Body of pancreas (tissue), 4 donors: ENCODE measurements at regions not wholly inside any gene's neighbourhood (a gene's known extent, or its start where the extent isn't known, plus 50 kb on each side); places are given as distances from the start of the nearest gene placed in this dataset.

Experiments
- POLR2A ChIP-seq, 3 donors: fragments of 450-650 bp; IDR thresholded peaks; one replicate each; pipeline ENCODE4 v1.6.1; 2016; ENCODE audit warnings: antibody characterized with exemption in 3 of 3, mild to moderate bottlenecking in 2 of 3
- TF ChIP-seq, protein P1 (sequence below), 7 experiments: fragments of 450-650 bp in 4 of 7; fragments of 200-600 bp in 3 of 7; sonication (generic) in 3 of 7; IDR thresholded peaks; one replicate each; pipeline ENCODE4 v1.5.1; 2016 to 2019; ENCODE audit warnings: antibody characterized with exemption in 7 of 7

DNA sequence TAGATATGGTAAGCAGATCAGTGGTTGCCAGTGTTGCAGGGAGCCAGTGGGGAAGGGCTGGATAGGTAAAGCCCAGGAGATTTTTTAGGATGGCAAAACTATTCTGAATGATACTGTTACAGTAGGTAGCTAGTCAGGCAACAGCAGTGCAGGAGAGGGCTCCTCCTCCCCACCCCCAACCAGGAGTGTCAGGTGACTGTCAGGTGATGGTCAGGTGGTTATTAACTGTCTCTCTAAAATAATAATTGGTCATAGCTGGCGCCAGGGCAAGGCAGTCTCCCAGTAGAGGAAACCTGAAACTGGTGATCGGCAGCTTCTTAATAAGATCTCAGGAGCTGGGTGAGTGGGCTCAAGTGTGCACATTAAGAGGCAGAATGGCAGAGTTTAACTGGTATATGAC is 201.6 kb upstream of the PARD3B start:
- TF ChIP-seq, protein P1, sequence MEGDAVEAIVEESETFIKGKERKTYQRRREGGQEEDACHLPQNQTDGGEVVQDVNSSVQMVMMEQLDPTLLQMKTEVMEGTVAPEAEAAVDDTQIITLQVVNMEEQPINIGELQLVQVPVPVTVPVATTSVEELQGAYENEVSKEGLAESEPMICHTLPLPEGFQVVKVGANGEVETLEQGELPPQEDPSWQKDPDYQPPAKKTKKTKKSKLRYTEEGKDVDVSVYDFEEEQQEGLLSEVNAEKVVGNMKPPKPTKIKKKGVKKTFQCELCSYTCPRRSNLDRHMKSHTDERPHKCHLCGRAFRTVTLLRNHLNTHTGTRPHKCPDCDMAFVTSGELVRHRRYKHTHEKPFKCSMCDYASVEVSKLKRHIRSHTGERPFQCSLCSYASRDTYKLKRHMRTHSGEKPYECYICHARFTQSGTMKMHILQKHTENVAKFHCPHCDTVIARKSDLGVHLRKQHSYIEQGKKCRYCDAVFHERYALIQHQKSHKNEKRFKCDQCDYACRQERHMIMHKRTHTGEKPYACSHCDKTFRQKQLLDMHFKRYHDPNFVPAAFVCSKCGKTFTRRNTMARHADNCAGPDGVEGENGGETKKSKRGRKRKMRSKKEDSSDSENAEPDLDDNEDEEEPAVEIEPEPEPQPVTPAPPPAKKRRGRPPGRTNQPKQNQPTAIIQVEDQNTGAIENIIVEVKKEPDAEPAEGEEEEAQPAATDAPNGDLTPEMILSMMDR (IDR thresholded peaks at IDR 0.05), result no peak
- no peak for TF ChIP-seq POLR2A (IDR thresholded peaks at IDR 0.05)
